ENCODE measurements at regions not wholly inside any gene's neighbourhood (a gene's known extent, or its start where the extent isn't known, plus 50 kb on each side); places are given as distances from the start of the nearest gene placed in this dataset.

DNA sequence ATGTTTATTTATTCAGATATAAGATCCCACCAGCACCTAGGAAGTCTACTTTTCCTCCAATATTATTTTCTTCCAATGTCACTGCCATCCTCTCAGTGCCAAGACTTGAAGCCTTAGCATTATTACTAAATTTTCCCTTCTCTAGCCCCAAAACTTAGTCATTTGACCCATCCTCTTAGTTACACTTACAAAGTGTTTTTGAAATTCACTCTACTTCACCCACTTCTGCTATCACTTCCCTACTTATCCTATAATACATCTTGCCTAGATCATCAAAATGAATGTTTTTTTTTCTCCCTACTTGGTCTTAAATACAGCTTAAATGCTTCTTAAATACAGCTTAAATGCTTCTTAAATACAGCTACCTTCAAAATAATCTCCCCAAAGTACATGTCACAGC is 376.6 kb downstream of the RSL24D1 start:
- ChIA-PET RAD21 (ENCODE audit: low non-redundant PET in 1 of 2, low total read pairs in 2 of 2, uncharacterized antibody in 2 of 2, unreplicated experiment in 2 of 2) (no interaction called here), POLR2A (no interaction called here)
- TF ChIP-seq, protein P1, sequence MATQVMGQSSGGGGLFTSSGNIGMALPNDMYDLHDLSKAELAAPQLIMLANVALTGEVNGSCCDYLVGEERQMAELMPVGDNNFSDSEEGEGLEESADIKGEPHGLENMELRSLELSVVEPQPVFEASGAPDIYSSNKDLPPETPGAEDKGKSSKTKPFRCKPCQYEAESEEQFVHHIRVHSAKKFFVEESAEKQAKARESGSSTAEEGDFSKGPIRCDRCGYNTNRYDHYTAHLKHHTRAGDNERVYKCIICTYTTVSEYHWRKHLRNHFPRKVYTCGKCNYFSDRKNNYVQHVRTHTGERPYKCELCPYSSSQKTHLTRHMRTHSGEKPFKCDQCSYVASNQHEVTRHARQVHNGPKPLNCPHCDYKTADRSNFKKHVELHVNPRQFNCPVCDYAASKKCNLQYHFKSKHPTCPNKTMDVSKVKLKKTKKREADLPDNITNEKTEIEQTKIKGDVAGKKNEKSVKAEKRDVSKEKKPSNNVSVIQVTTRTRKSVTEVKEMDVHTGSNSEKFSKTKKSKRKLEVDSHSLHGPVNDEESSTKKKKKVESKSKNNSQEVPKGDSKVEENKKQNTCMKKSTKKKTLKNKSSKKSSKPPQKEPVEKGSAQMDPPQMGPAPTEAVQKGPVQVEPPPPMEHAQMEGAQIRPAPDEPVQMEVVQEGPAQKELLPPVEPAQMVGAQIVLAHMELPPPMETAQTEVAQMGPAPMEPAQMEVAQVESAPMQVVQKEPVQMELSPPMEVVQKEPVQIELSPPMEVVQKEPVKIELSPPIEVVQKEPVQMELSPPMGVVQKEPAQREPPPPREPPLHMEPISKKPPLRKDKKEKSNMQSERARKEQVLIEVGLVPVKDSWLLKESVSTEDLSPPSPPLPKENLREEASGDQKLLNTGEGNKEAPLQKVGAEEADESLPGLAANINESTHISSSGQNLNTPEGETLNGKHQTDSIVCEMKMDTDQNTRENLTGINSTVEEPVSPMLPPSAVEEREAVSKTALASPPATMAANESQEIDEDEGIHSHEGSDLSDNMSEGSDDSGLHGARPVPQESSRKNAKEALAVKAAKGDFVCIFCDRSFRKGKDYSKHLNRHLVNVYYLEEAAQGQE (IDR thresholded peaks at IDR 0.05; ENCODE audit: low read depth): no peak
- TF ChIP-seq SP1 (IDR thresholded peaks at IDR 0.05; ENCODE audit: low read depth): no peak
- no peak for TF ChIP-seq JUND (IDR thresholded peaks at IDR 0.05)
- TF ChIP-seq POLR2A (IDR thresholded peaks at IDR 0.05; ENCODE audit: borderline replicate concordance, extremely low read depth, insufficient read depth, insufficient read length): no peak
- no peak for TF ChIP-seq ELF1 (IDR thresholded peaks at IDR 0.05; ENCODE audit: borderline replicate concordance, low read depth)
- no peak for TF ChIP-seq SRF (IDR thresholded peaks at IDR 0.05; ENCODE audit: low read depth)
- TF ChIP-seq, protein P2, sequence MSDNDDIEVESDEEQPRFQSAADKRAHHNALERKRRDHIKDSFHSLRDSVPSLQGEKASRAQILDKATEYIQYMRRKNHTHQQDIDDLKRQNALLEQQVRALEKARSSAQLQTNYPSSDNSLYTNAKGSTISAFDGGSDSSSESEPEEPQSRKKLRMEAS (IDR thresholded peaks at IDR 0.05): no peak

DNA sequence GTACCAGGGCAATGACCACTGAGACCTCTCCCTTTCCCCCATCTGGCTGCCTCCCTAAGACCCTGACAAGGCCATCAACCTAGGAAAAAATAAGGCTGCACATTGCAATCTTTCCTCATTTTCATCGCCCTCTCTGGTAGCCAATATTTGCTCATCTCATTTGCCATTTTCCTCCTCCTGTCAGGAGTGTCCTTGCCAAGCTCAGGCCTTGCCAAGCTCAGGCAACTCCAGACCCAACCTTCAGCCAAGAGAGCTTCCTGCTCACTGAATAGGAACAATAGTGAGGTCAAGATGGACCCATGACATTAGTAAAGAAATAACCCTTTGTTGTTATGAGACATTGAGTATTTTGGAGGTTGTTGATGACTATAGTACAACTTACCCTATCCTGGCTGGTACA is 380.3 kb downstream of the RSL24D1 start:
- intact Hi-C loops (cut with micrococcal nuclease): no loop called here
- H4K20me1 ChIP-seq (ENCODE audit: insufficient read depth): no peaks in the 10 kb centered on the region
- H3K9me3 ChIP-seq (ENCODE audit: control insufficient read depth in 1 of 2, insufficient read depth in 1 of 2, low read depth in 1 of 2, low read length in 2 of 2): peaks cover 9 to 13% of the 10 kb centered on the region in 2 experiments; a peak in 2 of 4 replicates
- no peaks in the 10 kb centered on the region for H3K79me2 ChIP-seq (ENCODE audit: insufficient read depth, low read length)
- no peak overlapping the region for H3K4me2 ChIP-seq (ENCODE audit: low read length)
- DNase-seq (ENCODE audit: low read depth, low spot score): no peak
- TF ChIP-seq EZH2 (IDR thresholded peaks at IDR 0.05) (no peak), POLR2AphosphoS5 (IDR thresholded peaks at IDR 0.05; ENCODE audit: low read depth, low read length) (no peak), POLR2A (IDR thresholded peaks at IDR 0.05; ENCODE audit: borderline replicate concordance, extremely low read depth, insufficient read depth, insufficient read length) (no peak), EGR1 (IDR thresholded peaks at IDR 0.05; ENCODE audit: low read depth) (no peak), CEBPB (IDR thresholded peaks at IDR 0.05; ENCODE audit: low read depth) (no peak), SRF (IDR thresholded peaks at IDR 0.05; ENCODE audit: low read depth) (no peak), ZNF274 (IDR thresholded peaks at IDR 0.05; ENCODE audit: low read depth, low read length) (no peak), SIN3A (IDR thresholded peaks at IDR 0.05; ENCODE audit: low read depth) (no peak)
- TF ChIP-seq, protein P1 (IDR thresholded peaks at IDR 0.05; ENCODE audit: low read depth): no peak
- TF ChIP-seq, protein P2 (IDR thresholded peaks at IDR 0.05): no peak
- TF ChIP-seq, protein P3, sequence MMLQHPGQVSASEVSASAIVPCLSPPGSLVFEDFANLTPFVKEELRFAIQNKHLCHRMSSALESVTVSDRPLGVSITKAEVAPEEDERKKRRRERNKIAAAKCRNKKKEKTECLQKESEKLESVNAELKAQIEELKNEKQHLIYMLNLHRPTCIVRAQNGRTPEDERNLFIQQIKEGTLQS (IDR thresholded peaks at IDR 0.05): no peak
- POLR2A ChIA-PET: no interaction called here
- no peaks in the 10 kb centered on the region for H3K36me3 ChIP-seq (ENCODE audit: control insufficient read depth in 1 of 2, insufficient read depth in 2 of 2, low read length in 2 of 2)
- no peak overlapping the region for H2AFZ ChIP-seq (ENCODE audit: low read depth, low read length, poor library complexity, severe bottlenecking)
- no peak overlapping the region for H3K4me3 ChIP-seq (replicated peaks in 1 of 2; ENCODE audit: low read depth in 1 of 2, low read length in 2 of 2)
- H3K9me2 ChIP-seq (ENCODE audit: insufficient read depth): no peaks in the 10 kb centered on the region
- ATAC-seq: no peak
- RAD21 ChIA-PET (ENCODE audit: low non-redundant PET in 1 of 2, low total read pairs in 2 of 2, uncharacterized antibody in 2 of 2, unreplicated experiment in 2 of 2): no interaction called here
- H3K9ac ChIP-seq (ENCODE audit: low read length): no peak overlapping the region
- no peaks in the 10 kb centered on the region for H3K4me1 ChIP-seq (ENCODE audit: control insufficient read depth in 1 of 2, insufficient read depth in 2 of 2, low read length in 2 of 2)
- no TSS peak for BruUV-seq (replicated peaks)
- CTCF ChIA-PET: no interaction called here
- H3K27ac ChIP-seq (ENCODE audit: low read depth, low read length): no peak overlapping the region
- H3K27me3 ChIP-seq (ENCODE audit: insufficient read depth, low read length): no peaks in the 10 kb centered on the region

More for the DNA sequence above, 376.6 kb downstream of the RSL24D1 start:
- no peak for DNase-seq (ENCODE audit: low read depth, low spot score)
- Histone ChIP-seq H3K9me3 (ENCODE audit: control insufficient read depth in 1 of 2, insufficient read depth in 1 of 2, low read depth in 1 of 2, low read length in 2 of 2) (peaks cover 7 to 17% of the 10 kb centered on the region in 2 experiments; a peak in 2 of 4 replicates), H3K4me2 (ENCODE audit: low read length) (no peak overlapping the region), H3K79me2 (ENCODE audit: insufficient read depth, low read length) (no peaks in the 10 kb centered on the region), H3K27me3 (ENCODE audit: insufficient read depth, low read length) (no peaks in the 10 kb centered on the region), H3K36me3 (ENCODE audit: control insufficient read depth in 1 of 2, insufficient read depth in 2 of 2, low read length in 2 of 2) (no peaks in the 10 kb centered on the region), H3K4me1 (ENCODE audit: control insufficient read depth in 1 of 2, insufficient read depth in 2 of 2, low read length in 2 of 2) (no peaks in the 10 kb centered on the region), H3K9me2 (ENCODE audit: insufficient read depth) (no peaks in the 10 kb centered on the region), H2AFZ (ENCODE audit: low read depth, low read length, poor library complexity, severe bottlenecking) (no peak overlapping the region), H3K4me3 (replicated peaks in 1 of 2; ENCODE audit: low read depth in 1 of 2, low read length in 2 of 2) (no peak overlapping the region), H3K27ac (ENCODE audit: low read depth, low read length) (no peak overlapping the region), H4K20me1 (ENCODE audit: insufficient read depth) (no peaks in the 10 kb centered on the region), H3K9ac (ENCODE audit: low read length) (no peak overlapping the region)
- intact Hi-C loops (cut with micrococcal nuclease): no loop called here
- BruUV-seq (replicated peaks): no TSS peak
- no peak for ATAC-seq
- CTCF ChIA-PET: no interaction called here

All from HCT116 (cell line).